GM12891 (cell line): ENCODE measurements at regions not wholly inside any gene's neighbourhood (a gene's known extent, or its start where the extent isn't known, plus 50 kb on each side); places are given as distances from the start of the nearest gene placed in this dataset.

Experiments
- POLR2A ChIP-seq: IDR thresholded peaks from 2 replicates; pipeline ENCODE4 v1.6.1; 2011; ENCODE audit warnings: low read depth, low read length, control low read depth
- POLR2AphosphoS5 ChIP-seq: IDR thresholded peaks from 2 replicates; pipeline ENCODE4 v1.6.1; 2011; ENCODE audit warnings: low read depth, low read length, control low read depth

DNA sequence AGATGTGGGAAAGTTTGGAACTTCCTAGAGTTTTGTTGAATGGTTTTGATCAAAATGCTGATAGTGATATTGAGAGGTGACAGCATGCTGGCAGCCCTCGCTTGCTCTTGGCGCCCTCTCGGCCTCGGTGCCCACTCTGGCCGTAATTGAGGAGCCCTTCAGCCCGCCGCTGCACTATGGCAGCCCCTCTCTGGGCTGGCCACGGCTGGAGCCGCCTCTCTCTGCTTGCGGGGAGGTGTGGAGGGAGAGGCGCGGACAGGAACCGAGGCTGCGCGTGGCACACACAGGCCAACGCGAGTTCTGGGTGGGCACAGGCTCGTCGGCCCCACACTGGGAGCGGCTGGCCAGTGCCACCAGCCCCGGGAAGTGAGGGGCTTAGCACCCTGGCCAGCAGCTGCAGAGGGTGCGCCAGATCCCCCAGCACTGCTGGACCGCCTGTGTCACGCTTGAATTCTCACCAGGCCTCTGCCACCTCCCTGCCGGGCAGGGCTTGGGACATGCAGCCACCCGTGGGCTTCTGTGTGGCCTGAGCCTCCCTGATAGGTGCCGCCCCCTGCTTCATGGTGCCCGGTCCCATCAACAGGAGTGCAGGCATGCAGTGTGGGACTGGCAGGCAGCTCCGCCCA lies 488.5 kb downstream of the CYLC2 start:
- TF ChIP-seq POLR2AphosphoS5 (no peak), POLR2A (no peak)
